ENCODE measurements at regions not wholly inside any gene's neighbourhood (a gene's known extent, or its start where the extent isn't known, plus 50 kb on each side); places are given as distances from the start of the nearest gene placed in this dataset.
A peak's percentile ranks its signal among the peaks of the same experiment; 100 is the strongest.

DNA sequence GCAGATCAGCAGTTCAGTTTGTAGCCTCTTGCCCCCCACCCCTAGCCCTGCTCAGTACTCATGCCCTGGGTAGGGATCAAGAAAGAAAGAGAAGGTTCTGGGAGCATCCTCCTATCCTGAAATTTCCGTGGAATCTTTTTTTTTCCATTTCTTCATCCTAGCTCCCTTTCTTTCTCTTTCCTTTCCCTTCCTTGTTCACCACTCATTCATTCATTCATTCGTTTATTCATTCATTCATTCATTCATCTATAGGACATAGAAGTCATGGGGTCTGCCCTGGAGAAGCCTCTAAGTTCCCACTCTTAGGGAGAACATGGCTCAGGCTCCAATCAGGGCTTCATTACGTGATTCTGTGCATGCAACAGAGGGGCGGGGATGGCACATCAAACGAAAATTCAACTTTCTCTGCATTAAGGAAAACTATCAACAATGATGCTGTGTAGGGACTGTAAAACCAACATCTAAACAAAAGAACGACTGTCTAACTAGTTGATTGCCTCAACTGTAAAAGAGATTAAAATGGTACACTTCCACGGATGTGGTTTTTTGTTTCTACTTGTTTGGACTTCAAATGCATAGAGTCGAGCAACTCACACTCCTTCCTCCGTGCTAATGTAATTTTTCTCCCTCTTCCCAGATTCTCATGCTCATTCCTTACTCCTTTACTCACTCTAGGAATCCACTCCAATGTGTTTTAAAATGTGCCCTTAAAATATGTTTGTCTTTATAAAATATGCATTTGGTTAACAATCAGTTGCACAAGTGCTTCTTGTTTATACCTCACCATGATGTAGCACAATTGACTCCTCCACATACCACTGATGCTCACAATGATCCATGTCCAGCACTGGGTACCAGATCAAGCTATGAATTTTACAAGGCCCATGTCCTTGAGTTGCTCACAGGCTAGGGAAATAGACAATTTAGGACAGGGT, 101.2 kb upstream of the SLC2A1 start:
- H3K4me3 ChIP-seq (ENCODE audit: low read depth, low read length): no peak overlapping the region
- TF ChIP-seq, protein P1, sequence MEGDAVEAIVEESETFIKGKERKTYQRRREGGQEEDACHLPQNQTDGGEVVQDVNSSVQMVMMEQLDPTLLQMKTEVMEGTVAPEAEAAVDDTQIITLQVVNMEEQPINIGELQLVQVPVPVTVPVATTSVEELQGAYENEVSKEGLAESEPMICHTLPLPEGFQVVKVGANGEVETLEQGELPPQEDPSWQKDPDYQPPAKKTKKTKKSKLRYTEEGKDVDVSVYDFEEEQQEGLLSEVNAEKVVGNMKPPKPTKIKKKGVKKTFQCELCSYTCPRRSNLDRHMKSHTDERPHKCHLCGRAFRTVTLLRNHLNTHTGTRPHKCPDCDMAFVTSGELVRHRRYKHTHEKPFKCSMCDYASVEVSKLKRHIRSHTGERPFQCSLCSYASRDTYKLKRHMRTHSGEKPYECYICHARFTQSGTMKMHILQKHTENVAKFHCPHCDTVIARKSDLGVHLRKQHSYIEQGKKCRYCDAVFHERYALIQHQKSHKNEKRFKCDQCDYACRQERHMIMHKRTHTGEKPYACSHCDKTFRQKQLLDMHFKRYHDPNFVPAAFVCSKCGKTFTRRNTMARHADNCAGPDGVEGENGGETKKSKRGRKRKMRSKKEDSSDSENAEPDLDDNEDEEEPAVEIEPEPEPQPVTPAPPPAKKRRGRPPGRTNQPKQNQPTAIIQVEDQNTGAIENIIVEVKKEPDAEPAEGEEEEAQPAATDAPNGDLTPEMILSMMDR (IDR thresholded peaks at IDR 0.05; ENCODE audit: insufficient read depth, low read length): no peak

DNA sequence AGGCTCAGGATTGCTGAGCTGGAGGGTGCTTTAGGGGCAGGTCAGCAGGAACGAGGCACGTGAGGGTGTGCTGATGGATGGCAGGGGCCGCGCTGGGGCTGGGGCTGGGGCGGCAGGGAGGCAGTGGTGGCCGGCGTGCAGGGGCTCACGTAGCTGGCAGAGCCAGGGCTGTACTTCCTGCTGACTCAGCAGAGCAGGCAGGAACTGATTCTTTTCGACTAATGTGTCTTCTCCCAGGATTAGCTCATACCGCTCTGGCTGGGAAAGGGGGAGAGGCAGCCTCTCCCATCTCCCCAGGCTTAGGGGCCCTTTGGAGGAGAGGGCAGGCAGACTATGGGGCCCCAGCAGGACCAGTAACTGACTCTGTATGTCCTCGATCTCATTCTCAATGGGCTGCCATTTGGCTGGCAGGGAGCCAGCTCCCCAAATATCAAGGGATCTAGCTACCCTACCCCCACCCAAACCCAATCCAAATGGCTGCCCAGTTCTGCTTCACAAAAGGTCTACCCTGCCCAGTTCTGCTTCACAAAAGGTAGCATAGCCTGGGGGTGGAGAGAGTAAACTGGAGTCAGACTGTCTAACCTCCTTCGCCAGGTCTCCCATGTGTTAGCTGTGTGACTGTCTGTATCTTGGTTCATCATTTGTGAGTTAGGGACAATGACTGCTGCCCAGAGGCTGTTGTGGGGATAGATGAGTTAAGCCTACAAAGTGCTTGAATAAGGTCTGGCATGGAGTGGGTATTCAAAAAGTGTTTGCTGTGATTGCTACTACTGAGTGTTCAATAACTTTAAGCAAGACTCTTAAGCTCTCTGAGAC, 100.1 kb upstream of the SLC2A1 start:
- TF ChIP-seq, protein P1 (IDR thresholded peaks at IDR 0.05; ENCODE audit: insufficient read depth, low read length): no peak
- no peak overlapping the region for H3K4me3 ChIP-seq (ENCODE audit: low read depth, low read length)
- peak; percentile 34 for DNase-seq (ENCODE audit: low read depth)

More for the DNA sequence above, 101.2 kb upstream of the SLC2A1 start:
- DNase-seq (ENCODE audit: low read depth): no peak

DNA sequence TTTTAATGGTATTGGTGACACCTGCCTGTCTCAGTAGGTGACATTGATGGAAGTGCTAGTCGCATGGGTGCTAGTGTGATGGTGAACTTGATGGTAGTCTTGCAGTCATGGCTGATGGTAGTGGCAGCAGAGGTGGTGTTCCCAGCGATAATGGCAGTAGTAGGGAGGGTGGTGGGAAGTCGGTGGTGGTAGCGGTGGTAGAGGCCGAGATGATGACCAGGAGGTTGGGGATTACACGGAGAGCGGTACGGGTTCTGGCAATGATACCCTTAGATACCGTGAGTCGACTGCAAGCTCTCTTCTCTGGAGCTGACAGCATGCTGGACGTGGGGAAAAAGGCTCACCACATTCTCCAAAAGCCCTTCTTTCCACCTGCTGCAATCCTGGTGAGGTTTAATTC, 99.4 kb upstream of the SLC2A1 start:
- TF ChIP-seq, protein P1 (IDR thresholded peaks at IDR 0.05; ENCODE audit: insufficient read depth, low read length): no peak
- no peak for DNase-seq (ENCODE audit: low read depth)
- H3K4me3 ChIP-seq (ENCODE audit: low read depth, low read length): no peak overlapping the region

DNA sequence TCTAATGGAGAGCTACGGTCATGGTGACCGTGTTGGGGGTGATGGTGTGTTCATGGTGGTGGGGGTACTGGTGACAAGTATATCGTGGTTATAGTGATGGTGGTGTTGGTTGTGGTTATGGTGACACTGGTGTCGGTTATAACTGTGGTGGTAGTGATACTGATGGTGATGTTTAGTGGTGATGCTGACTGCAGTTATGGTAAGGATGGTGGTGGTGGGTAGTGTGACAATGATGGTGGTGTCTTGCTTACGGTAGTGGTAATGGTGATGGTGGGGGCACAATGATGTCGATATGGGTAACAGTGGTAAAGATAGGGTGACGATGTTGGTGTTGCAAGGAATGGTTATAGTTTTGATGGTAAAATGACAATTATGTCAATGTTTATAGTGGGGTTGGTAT, 98.9 kb upstream of the SLC2A1 start:
- no peak for DNase-seq (ENCODE audit: low read depth)
- TF ChIP-seq, protein P1 (IDR thresholded peaks at IDR 0.05; ENCODE audit: insufficient read depth, low read length): no peak
- H3K4me3 ChIP-seq (ENCODE audit: low read depth, low read length): no peak overlapping the region

DNA sequence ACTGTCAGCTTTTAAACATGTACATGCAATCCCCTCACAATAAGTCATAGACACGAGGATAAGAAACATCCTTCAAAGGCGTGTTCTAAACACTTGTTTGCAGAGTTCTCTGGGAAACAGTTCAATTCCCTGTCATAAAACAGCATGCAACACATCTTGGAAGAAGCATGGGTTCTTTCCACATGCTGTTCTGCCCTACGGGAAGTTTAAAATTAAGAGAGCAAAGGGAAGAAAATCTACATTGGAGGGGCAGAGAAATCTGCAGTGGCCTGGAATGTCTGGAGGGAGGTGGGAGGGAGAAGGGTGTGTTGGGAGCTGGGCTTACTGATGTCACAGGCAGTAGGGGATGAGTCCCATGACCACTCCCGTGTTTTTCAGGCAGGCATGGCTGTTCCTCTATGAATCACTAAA, 98.3 kb upstream of the SLC2A1 start:
- peak; percentile 58 for DNase-seq (ENCODE audit: low read depth)
- no peak overlapping the region for H3K4me3 ChIP-seq (ENCODE audit: low read depth, low read length)
- TF ChIP-seq, protein P1 (IDR thresholded peaks at IDR 0.05; ENCODE audit: insufficient read depth, low read length): no peak

DNA sequence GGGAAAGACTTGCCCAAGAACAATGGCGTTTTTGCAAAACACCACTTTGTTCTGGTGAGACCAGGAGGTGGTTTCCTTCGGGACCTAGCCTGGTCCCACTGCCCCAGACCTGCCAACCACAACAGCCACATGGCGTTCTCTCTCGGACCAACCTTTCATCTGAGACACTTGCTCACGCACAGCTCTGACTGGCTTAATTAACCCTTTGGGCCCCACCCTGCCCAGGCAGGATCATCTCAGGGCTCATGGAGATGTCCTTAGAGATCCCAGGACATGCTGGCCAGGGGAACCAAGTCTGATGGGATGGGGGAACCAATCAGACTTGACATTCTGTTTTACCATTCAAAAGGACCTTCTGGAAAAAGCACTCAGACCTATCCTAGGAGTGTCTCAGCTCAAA, 97.8 kb upstream of the SLC2A1 start:
- TF ChIP-seq, protein P1 (IDR thresholded peaks at IDR 0.05; ENCODE audit: insufficient read depth, low read length): no peak
- H3K4me3 ChIP-seq (ENCODE audit: low read depth, low read length): no peak overlapping the region
- no peak for DNase-seq (ENCODE audit: low read depth)

All from fibroblast of the aortic adventitia (primary cell).